Hepatocyte (in vitro differentiated cells): ENCODE measurements at regions not wholly inside any gene's neighbourhood (a gene's known extent, or its start where the extent isn't known, plus 50 kb on each side); places are given as distances from the start of the nearest gene placed in this dataset.

Experiments used
- DNase-seq: peaks from one replicate; pipeline ENCODE4 v3.0.0-alpha.2; 2016; ENCODE audit warnings: low spot score
- H2AFZ ChIP-seq: fragments of 200-600 bp; sonication (generic); 2 replicates; pipeline ENCODE4 v1.6.0; 2016; ENCODE audit warnings: antibody characterized with exemption, mild to moderate bottlenecking
- H3K27ac ChIP-seq: fragments of 200-600 bp; sonication (generic); 2 replicates; pipeline ENCODE4 v1.5.1; 2016; ENCODE audit warnings: mild to moderate bottlenecking
- H3K27me3 ChIP-seq: fragments of 200-600 bp; sonication (generic); 2 replicates; pipeline ENCODE4 v1.6.1; 2016
- H3K36me3 ChIP-seq: fragments of 200-600 bp; sonication (generic); replicated peaks from 2 replicates; pipeline ENCODE4 v1.5.1; 2016; ENCODE audit warnings: low read depth; ENCODE audit not compliant: insufficient read depth
- H3K4me1 ChIP-seq: fragments of 200-600 bp; sonication (generic); 2 replicates; pipeline ENCODE4 v1.5.1; 2016; ENCODE audit warnings: mild to moderate bottlenecking, moderate library complexity; ENCODE audit not compliant: insufficient read depth
- H3K4me2 ChIP-seq: fragments of 200-600 bp; sonication (generic); 2 replicates; pipeline ENCODE4 v1.6.0; 2016
- H3K4me3 ChIP-seq: fragments of 200-600 bp; sonication (generic); 2 replicates; pipeline ENCODE4 v1.5.1; 2016; ENCODE audit warnings: mild to moderate bottlenecking
- H3K79me2 ChIP-seq: fragments of 200-600 bp; sonication (generic); 2 replicates; pipeline ENCODE4 v1.6.0; 2017; ENCODE audit warnings: mild to moderate bottlenecking
- H3K9me2 ChIP-seq: fragments of 200-600 bp; sonication (generic); replicated peaks from 2 replicates; pipeline ENCODE4 v1.6.0; 2017; ENCODE audit warnings: mild to moderate bottlenecking; ENCODE audit not compliant: insufficient read depth
- H3K9me3 ChIP-seq: fragments of 200-600 bp; sonication (generic); 2 replicates; pipeline ENCODE4 v1.5.1; 2016; ENCODE audit warnings: low read depth, mild to moderate bottlenecking
- H4K20me1 ChIP-seq: fragments of 200-600 bp; sonication (generic); 2 replicates; pipeline ENCODE4 v1.6.0; 2016; ENCODE audit warnings: mild to moderate bottlenecking; ENCODE audit not compliant: insufficient read depth, poor library complexity, severe bottlenecking
- EZH2 ChIP-seq: fragments of 200-600 bp; sonication (generic); IDR thresholded peaks from 2 replicates; pipeline ENCODE4 v1.6.1; 2016; ENCODE audit warnings: antibody characterized with exemption, mild to moderate bottlenecking, borderline replicate concordance
- EZH2phosphoT487 ChIP-seq: fragments of 200-600 bp; sonication (generic); IDR thresholded peaks from one replicate; pipeline ENCODE4 v1.6.1; 2018; ENCODE audit warnings: antibody characterized with exemption, mild to moderate bottlenecking, low read depth, moderate library complexity; ENCODE audit not compliant: unreplicated experiment, severe bottlenecking
- WGBS: methylation state at CpG from one replicate; pipeline ENCODE4 v1.1.6; 2016; ENCODE audit warnings: low lambda C conversion rate; ENCODE audit errors: missing lambda C conversion rate; 5-methylcytosine and 5-hydroxymethylcytosine counted together
- TF ChIP-seq, protein P1 (sequence below): fragments of 200-600 bp; sonication (generic); IDR thresholded peaks from 2 replicates; pipeline ENCODE4 v1.5.1; 2016; ENCODE audit warnings: antibody characterized with exemption, mild to moderate bottlenecking; ENCODE audit not compliant: poor library complexity

DNA sequence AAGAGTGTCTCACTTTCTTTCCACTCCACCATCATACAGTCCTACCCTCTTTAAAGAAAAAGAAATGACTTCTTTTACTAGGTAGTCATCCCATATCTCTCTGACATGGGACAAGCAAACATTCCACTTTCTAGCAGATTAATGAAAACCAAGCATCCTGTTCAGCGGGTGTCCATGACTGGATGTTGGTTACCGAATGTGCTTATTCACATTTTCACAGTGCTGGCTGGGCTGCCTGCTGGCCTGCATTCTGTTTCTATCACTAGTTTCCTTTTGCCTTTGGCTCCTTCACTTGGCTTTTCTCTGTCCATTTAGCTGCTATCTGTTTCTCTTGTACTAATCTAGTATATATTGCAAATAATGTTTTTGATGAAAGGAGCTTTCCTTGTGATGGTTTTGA lies 598.4 kb downstream of the RWDD3 start:
- Histone ChIP-seq H3K4me3 (no peak overlapping the region), H3K79me2 (no peaks in the 10 kb centered on the region), H3K4me1 (no peaks in the 10 kb centered on the region), H3K9me2 (no peaks in the 10 kb centered on the region), H2AFZ (no peak overlapping the region), H3K4me2 (no peak overlapping the region), H3K9me3 (peaks cover 12% of the 10 kb centered on the region), H3K36me3 (no peaks in the 10 kb centered on the region), H4K20me1 (no peaks in the 10 kb centered on the region), H3K27ac (no peak overlapping the region), H3K27me3 (no peaks in the 10 kb centered on the region)
- TF ChIP-seq EZH2 (no peak), EZH2phosphoT487 (no peak)
- TF ChIP-seq, protein P1, sequence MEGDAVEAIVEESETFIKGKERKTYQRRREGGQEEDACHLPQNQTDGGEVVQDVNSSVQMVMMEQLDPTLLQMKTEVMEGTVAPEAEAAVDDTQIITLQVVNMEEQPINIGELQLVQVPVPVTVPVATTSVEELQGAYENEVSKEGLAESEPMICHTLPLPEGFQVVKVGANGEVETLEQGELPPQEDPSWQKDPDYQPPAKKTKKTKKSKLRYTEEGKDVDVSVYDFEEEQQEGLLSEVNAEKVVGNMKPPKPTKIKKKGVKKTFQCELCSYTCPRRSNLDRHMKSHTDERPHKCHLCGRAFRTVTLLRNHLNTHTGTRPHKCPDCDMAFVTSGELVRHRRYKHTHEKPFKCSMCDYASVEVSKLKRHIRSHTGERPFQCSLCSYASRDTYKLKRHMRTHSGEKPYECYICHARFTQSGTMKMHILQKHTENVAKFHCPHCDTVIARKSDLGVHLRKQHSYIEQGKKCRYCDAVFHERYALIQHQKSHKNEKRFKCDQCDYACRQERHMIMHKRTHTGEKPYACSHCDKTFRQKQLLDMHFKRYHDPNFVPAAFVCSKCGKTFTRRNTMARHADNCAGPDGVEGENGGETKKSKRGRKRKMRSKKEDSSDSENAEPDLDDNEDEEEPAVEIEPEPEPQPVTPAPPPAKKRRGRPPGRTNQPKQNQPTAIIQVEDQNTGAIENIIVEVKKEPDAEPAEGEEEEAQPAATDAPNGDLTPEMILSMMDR: no peak
- WGBS: 58% methylated on average over 2 of the region's 2 CpGs
- DNase-seq: no peak

- H3K4me1 ChIP-seq: no peaks in the 10 kb centered on the region
- no peak for DNase-seq
- H3K4me3 ChIP-seq: no peak overlapping the region
- H3K27me3 ChIP-seq: no peaks in the 10 kb centered on the region
- no peaks in the 10 kb centered on the region for H3K79me2 ChIP-seq
- H3K9me2 ChIP-seq: no peaks in the 10 kb centered on the region
- no peaks in the 10 kb centered on the region for H4K20me1 ChIP-seq
- no peak overlapping the region for H3K4me2 ChIP-seq
- H2AFZ ChIP-seq: no peak overlapping the region
- H3K27ac ChIP-seq: peak overlapping the region; percentile 74
- no peak for TF ChIP-seq EZH2phosphoT487
- no peak for TF ChIP-seq EZH2
- TF ChIP-seq, protein P1: no peak
- no peaks in the 10 kb centered on the region for H3K9me3 ChIP-seq
- H3K36me3 ChIP-seq: no peaks in the 10 kb centered on the region
- WGBS: 81% methylated on average over 2 of the region's 2 CpGs
Measured at GRCh38 chr1:95849439-95849838, 615.4 kb downstream of the RWDD3 start.

- no peaks in the 10 kb centered on the region for H3K9me2 ChIP-seq
- no peaks in the 10 kb centered on the region for H3K9me3 ChIP-seq
- H3K27ac ChIP-seq: peak overlapping the region; percentile 74
- H3K4me2 ChIP-seq: no peak overlapping the region
- 82% methylated on average over 1 of the region's 1 CpG for whole genome bisulfite sequencing
- H3K4me3 ChIP-seq: no peak overlapping the region
- H3K36me3 ChIP-seq: no peaks in the 10 kb centered on the region
- no peak for TF ChIP-seq EZH2
- TF ChIP-seq EZH2phosphoT487: no peak
- TF ChIP-seq, protein P1: no peak
- H3K79me2 ChIP-seq: no peaks in the 10 kb centered on the region
- no peak overlapping the region for H2AFZ ChIP-seq
- DNase-seq: peak; percentile 14
- no peaks in the 10 kb centered on the region for H3K4me1 ChIP-seq
- H4K20me1 ChIP-seq: no peaks in the 10 kb centered on the region
- H3K27me3 ChIP-seq: no peaks in the 10 kb centered on the region
Measured at GRCh38 chr1:95850165-95850649, 616.2 kb downstream of the RWDD3 start.

DNA sequence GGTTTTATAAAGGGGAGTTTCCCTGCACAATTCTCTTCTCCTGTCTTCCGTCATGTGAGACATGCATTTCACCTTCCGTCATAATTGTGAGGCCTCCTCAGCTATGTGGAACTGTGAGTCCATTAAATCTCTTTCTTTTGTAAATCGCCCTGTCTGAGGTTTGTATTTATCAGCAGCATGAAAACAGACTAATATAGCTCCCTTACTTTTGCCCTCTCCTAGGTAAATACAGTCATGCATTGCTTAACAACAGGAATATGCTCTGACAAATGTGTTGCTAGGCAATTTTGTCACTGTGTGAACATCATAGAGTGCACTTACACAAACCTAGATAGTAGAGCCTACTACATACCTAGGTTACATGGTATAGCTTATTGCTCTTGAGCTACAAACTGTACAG lies 616.8 kb downstream of the RWDD3 start:
- no peaks in the 10 kb centered on the region for H4K20me1 ChIP-seq
- H3K9me2 ChIP-seq: no peaks in the 10 kb centered on the region
- H3K4me2 ChIP-seq: no peak overlapping the region
- WGBS: 75% methylated on average over 3 of the region's 3 CpGs
- TF ChIP-seq EZH2: no peak
- no peak for TF ChIP-seq EZH2phosphoT487
- TF ChIP-seq, protein P1: no peak
- peak; percentile 59 for DNase-seq
- H3K4me3 ChIP-seq: no peak overlapping the region
- H3K79me2 ChIP-seq: no peaks in the 10 kb centered on the region
- peak overlapping the region; percentile 74 for H3K27ac ChIP-seq
- H3K36me3 ChIP-seq: no peaks in the 10 kb centered on the region
- no peaks in the 10 kb centered on the region for H3K27me3 ChIP-seq
- no peaks in the 10 kb centered on the region for H3K4me1 ChIP-seq
- no peak overlapping the region for H2AFZ ChIP-seq
- H3K9me3 ChIP-seq: no peaks in the 10 kb centered on the region
